ENCODE measurements at regions not wholly inside any gene's neighbourhood (a gene's known extent, or its start where the extent isn't known, plus 50 kb on each side); places are given as distances from the start of the nearest gene placed in this dataset.
"Not testable (repeated sequence)": the region's sequence is repeated elsewhere in the genome, so short reads cannot be mapped to it uniquely, and the experiment has no call there.

- ATAC-seq (ENCODE audit: poor library complexity) (no peak), DNase-seq (no peak)
- intact Hi-C loops (cut with DNase I): no loop called here
Observed at GRCh38 chr7:68873616-68874015, 724.7 kb upstream of the AUTS2 start.

GRCh38 chr7:68875857-68876256 is 722.4 kb upstream of the AUTS2 start:
- no peak for DNase-seq
- ATAC-seq (ENCODE audit: poor library complexity): no peak
- intact Hi-C loops (cut with DNase I): no loop called here

GRCh38 chr7:68887116-68887515 is 711.2 kb upstream of the AUTS2 start:
- intact Hi-C loops (cut with DNase I); DNase-seq; ATAC-seq (ENCODE audit: poor library complexity): not testable (repeated sequence)

GRCh38 chr7:68888971-68889385 is 709.3 kb upstream of the AUTS2 start:
- no peak for DNase-seq
- no peak for ATAC-seq (ENCODE audit: poor library complexity)
- intact Hi-C loops (cut with DNase I): no loop called here

GRCh38 chr7:68892236-68892635 is 706.0 kb upstream of the AUTS2 start:
- intact Hi-C loops (cut with DNase I): no loop called here
- no peak for ATAC-seq (ENCODE audit: poor library complexity)
- no peak for DNase-seq

- intact Hi-C loops (cut with DNase I): no loop called here
- ATAC-seq (ENCODE audit: poor library complexity) (no peak), DNase-seq (no peak)
Observed at GRCh38 chr7:68893411-68893810, 704.9 kb upstream of the AUTS2 start.

GRCh38 chr7:68899156-68899555 is 699.1 kb upstream of the AUTS2 start:
- DNase-seq; ATAC-seq (ENCODE audit: poor library complexity); intact Hi-C loops (cut with DNase I): not testable (repeated sequence)

- no peak for ATAC-seq (ENCODE audit: poor library complexity)
- DNase-seq: no peak
- intact Hi-C loops (cut with DNase I): no loop called here
Observed at GRCh38 chr7:68900096-68900495, 698.2 kb upstream of the AUTS2 start.

GRCh38 chr7:68904630-68905029 is 693.6 kb upstream of the AUTS2 start:
- no peak for ATAC-seq (ENCODE audit: poor library complexity)
- intact Hi-C loops (cut with DNase I): no loop called here
- DNase-seq: no peak

- intact Hi-C loops (cut with DNase I): no loop called here
- ATAC-seq (ENCODE audit: poor library complexity) (no peak), DNase-seq (no peak)
Observed at GRCh38 chr7:68911754-68912153, 686.5 kb upstream of the AUTS2 start.

GRCh38 chr7:68914006-68914405 is 684.3 kb upstream of the AUTS2 start:
- intact Hi-C loops (cut with DNase I): no loop called here
- DNase-seq (no peak), ATAC-seq (ENCODE audit: poor library complexity) (no peak)

GRCh38 chr7:68917041-68917651 is 681.1 kb upstream of the AUTS2 start:
- DNase-seq (no peak), ATAC-seq (ENCODE audit: poor library complexity) (no peak)
- intact Hi-C loops (cut with DNase I): no loop called here

- ATAC-seq (ENCODE audit: poor library complexity) (no peak), DNase-seq (no peak)
- intact Hi-C loops (cut with DNase I): no loop called here
Observed at GRCh38 chr7:68918621-68919020, 679.7 kb upstream of the AUTS2 start.

- ATAC-seq (ENCODE audit: poor library complexity) (no peak), DNase-seq (no peak)
- intact Hi-C loops (cut with DNase I): no loop called here
Observed at GRCh38 chr7:68922850-68923249, 675.4 kb upstream of the AUTS2 start.

- ATAC-seq (ENCODE audit: poor library complexity) (no peak), DNase-seq (no peak)
- intact Hi-C loops (cut with DNase I): no loop called here
Observed at GRCh38 chr7:68925241-68925640, 673.0 kb upstream of the AUTS2 start.

GRCh38 chr7:68929781-68930261 is 668.5 kb upstream of the AUTS2 start:
- DNase-seq (peak; percentile 49), ATAC-seq (ENCODE audit: poor library complexity) (peak; percentile 43)
- intact Hi-C loops (cut with DNase I): no loop called here

GRCh38 chr7:68936471-68937035 is 661.7 kb upstream of the AUTS2 start:
- ATAC-seq (ENCODE audit: poor library complexity): no peak
- DNase-seq: no peak
- intact Hi-C loops (cut with DNase I): no loop called here

GRCh38 chr7:68938151-68938550 is 660.1 kb upstream of the AUTS2 start:
- DNase-seq (no peak), ATAC-seq (ENCODE audit: poor library complexity) (no peak)
- intact Hi-C loops (cut with DNase I): no loop called here

GRCh38 chr7:68943786-68944185 is 654.5 kb upstream of the AUTS2 start:
- ATAC-seq (ENCODE audit: poor library complexity) (no peak), DNase-seq (no peak)
- intact Hi-C loops (cut with DNase I): no loop called here

GRCh38 chr7:68955656-68956055 is 642.6 kb upstream of the AUTS2 start:
- ATAC-seq (ENCODE audit: poor library complexity) (no peak), DNase-seq (no peak)
- intact Hi-C loops (cut with DNase I): no loop called here

- no peak for ATAC-seq (ENCODE audit: poor library complexity)
- DNase-seq: no peak
- intact Hi-C loops (cut with DNase I): no loop called here
Observed at GRCh38 chr7:68958571-68958970, 639.7 kb upstream of the AUTS2 start.

Data from Right ventricle myocardium superior (tissue), 1 donor.